NCI-H510A (cell line): ENCODE measurements at regions not wholly inside any gene's neighbourhood (a gene's known extent, or its start where the extent isn't known, plus 50 kb on each side); places are given as distances from the start of the nearest gene placed in this dataset.
"Not testable (repeated sequence)": the region's sequence is repeated elsewhere in the genome, so short reads cannot be mapped to it uniquely, and the experiment has no call there.

Source experiments
- DNase-seq: peaks from one replicate; lab custom pipeline; 2025; lab: John Stamatoyannopoulos, UW

- no peak for DNase-seq
Measured at GRCh38 chr10:101280511-101280910, 51.2 kb upstream of the LBX1 start.

DNA sequence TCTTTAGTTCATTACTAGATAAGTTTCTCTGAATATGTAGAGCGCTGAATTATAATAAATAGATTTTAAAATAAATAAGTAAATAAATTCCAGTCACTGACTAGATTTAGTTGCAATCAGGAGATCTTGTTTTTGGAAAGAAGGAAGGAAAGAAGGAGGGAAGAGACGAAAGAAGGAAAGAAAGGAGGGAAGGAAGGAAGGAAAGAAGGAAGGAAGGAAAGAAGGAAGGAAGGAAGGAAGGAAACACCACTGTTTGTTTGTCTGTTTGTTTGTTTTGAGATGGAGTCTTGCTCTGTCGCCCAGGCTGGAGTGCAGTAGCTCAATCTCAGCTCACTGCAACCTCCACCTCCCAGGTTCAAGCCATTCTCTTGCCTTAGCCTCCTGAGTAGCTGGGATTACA lies 51.7 kb upstream of the LBX1 start:
- DNase-seq, result not testable (repeated sequence)

DNA sequence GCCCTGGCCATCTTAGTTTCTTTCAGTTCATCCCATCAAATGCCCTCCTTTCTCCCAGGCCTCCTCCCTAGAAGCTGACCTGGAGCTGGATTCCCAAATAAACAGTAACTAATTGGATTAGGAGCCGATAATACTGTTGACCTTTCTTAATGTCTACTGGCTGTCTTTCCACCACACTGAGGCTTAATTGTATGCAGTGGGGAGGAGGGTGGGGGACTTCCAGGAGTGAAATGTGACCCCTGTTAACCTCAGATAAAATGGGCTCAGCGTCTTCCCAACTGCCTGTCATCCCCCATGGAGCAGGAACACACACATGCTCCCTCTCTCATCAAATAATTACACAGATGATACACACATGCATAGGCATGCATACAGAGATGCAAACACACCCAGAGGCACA lies 53.7 kb upstream of the LBX1 start:
- no peak for DNase-seq

GRCh38 chr10:101283762-101284100 lies 54.5 kb upstream of the LBX1 start:
- no peak for DNase-seq

- peak; percentile 37 for DNase-seq
Measured at GRCh38 chr10:101284101-101284743, 55.0 kb upstream of the LBX1 start.

- DNase-seq, result no peak
Measured at GRCh38 chr10:101284744-101285463, 55.6 kb upstream of the LBX1 start.

GRCh38 chr10:101285519-101286070 lies 56.3 kb upstream of the LBX1 start:
- DNase-seq, result peak; percentile 95

GRCh38 chr10:101286248-101287046 lies 57.2 kb upstream of the LBX1 start:
- no peak for DNase-seq

DNA sequence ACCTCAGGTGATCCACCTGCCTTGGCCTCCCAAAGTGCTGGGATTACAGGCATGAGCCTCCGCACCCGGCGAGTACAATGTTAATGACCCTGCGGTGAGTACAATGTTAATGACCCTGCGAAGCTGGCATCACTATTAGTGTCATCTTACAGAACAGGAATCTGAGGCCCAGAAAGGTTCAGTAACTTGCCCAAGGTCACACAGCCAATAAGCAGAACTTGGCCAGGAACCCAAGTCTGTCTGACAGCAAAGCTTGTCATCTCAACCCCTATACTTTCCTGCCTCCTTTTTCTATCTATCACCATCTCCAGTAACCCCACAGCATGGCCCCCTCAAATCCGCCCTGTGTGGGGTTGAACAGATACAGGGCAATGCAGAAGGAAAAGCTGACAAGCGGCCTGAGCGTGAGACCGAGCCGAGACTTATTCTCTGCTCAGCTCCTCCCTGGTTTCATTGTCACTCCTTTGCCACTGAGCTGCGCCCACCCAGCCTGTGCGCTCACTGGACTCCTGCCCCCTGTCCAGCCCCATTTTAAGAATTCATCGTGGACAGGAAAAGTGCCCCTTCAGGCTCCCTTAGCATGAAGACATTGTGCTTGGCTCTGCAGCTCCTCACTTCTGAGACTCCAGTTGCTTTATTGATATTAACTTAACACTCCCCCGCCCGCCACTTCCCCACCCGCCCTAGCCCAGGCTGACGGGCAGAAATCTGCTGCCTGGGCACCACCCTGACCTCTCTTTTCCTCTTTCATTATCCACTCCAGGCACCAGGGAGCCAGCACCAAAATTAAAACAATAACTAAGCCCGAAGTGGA lies 58.1 kb upstream of the LBX1 start:
- DNase-seq, result no peak

GRCh38 chr10:101287997-101288635 lies 58.9 kb upstream of the LBX1 start:
- DNase-seq, result no peak

- peak; percentile 54 for DNase-seq
Measured at GRCh38 chr10:101289541-101289940, 60.3 kb upstream of the LBX1 start.

DNA sequence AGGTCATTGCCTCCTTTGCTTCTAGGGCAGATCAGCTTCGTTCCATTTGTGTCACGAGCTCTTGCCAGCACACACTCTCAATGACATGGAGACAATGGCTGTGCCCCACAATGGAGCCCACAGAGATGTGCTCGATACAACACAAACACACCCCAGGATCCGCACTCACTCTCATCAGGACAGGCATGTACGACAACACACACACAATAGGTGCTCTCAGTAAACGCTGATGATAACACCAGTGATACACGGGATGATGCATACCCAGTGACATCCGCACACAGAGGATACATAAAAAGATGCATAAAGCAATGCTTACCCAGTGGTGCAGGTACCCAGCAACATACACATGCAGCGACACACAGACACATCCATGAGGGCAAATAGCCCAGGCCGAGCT lies 61.2 kb upstream of the LBX1 start:
- DNase-seq, result no peak

GRCh38 chr10:101290881-101291280 lies 61.6 kb upstream of the LBX1 start:
- no peak for DNase-seq

DNA sequence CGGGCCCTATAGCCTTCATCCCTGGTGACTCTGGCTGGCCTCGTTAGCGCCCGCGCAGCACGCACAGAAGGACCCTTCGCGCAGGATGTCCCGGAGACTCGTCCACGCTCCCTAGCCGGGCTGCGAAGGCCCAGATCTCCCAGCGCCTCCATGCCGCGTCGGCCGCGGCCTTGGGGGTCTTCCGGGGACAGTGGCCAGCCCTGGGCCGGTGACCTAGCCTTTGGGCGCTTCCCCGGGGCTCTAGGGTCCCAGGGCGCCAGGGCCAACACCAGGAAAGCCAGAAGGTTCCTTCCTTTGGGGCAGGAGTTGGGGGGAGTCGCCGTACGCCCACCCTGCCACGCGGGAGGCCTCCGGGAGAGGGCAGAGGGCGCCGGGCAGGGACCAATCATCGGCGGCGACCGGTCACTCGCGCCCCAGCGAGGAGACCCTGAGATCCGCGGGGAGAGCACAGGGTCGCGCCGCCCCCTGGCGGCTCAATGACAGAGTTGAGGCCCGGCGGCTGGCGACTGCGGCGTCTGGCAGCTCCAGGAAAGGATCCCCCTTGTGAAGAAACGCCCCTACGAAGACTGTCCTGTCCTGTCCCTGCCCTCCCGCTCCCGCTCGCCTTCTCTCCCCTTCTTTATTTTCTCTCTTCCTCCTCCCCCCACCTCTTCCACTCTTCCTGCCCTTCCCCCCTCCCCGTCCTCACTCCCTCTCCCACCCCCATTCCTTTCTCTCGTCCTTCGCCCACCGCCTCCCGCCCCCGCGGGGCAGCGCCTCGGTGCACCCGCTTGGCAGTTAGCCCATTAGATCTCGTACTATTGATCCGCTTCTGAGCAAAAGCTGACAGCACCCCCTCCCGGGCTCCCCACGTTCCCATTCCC lies 62.3 kb upstream of the LBX1 start:
- DNase-seq, result peak; percentile 64

DNA sequence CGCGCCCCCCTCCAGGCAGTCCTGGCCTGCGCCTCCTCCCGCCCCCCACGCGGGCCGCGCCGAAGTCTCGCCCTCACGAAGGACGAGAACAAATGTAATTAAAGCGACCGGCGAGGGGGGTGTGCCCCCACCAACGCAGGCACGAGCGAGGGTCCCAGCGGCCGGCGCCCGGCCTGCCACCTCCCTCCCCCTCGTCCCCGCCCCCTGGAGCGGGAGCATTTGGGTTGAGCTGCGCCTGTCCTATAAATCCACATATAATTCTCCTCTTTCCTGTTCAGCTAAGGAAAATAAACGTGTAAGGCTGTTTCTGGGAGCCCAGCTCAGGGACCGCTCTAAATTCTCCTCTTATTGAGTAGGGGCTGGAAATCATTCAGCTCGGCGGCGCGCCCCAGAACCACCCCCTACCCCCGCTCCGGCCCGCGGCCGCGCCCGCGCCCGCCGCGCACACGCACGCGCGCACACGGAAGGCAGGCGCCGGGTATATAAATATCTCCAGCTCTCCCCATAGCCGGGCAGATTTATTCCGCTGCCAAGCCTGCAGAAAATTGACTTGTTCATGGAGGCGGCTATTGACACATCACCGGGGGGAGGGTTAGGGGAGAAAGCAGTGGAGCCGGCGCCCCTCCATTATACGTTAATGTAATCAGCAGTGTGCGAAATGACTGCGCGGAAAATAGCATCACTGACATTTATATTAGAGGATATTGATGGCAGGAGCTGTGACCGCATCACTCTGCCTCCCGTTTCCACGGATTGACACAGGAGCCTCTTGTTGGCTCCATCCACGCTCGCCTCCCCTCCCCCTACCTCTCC lies 61.6 kb upstream of the BTRC start:
- DNase-seq, result peak; percentile 46

GRCh38 chr10:101293007-101293723 lies 60.8 kb upstream of the BTRC start:
- DNase-seq, result peak; percentile 69

- DNase-seq, result no peak
Measured at GRCh38 chr10:101294109-101294508, 59.9 kb upstream of the BTRC start.

DNA sequence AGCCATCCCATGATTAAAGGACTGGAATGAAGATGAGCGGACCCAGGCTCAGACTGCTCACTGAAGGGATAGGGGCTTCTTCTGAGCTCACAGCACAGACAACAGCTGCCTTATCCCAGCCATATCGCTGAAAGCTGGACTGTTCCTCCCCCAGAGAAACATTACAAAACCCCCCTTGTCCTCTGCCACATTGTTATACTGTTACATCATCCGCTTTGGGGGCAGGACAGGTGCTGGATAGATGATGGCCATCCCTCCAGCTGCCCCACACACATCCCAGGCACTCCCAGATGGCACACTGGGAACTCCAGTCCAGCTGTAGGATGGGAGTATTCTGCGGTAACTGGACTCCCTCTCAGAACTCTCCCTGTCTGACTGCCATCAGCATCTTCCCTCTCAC lies 58.7 kb upstream of the BTRC start:
- DNase-seq, result no peak

- DNase-seq, result no peak
Measured at GRCh38 chr10:101297901-101298486, 56.0 kb upstream of the BTRC start.
